ENCODE measurements at regions not wholly inside any gene's neighbourhood (a gene's known extent, or its start where the extent isn't known, plus 50 kb on each side); places are given as distances from the start of the nearest gene placed in this dataset.
"Not testable (repeated sequence)": the region's sequence is repeated elsewhere in the genome, so short reads cannot be mapped to it uniquely, and the experiment has no call there.

DNA sequence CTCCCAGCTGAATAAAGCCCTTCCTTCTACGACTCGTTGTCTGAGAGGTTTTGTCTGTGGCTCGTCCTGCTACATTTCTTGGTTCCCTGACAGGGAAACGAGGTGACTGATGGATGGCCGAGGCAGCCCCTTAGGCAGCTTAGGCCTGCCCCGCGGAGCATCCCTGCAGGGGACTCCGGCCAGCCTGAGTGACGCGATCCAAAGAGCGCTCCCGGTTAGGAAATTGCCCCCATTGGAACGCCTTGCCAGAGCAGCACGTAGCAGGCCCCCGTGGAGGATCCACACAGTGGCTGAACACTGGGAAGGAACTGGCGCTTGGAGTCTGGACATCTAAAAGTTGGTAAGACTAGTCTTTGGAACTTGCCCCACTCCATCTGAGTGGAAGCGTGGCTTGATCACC is 296.8 kb upstream of the SGCG start:
- Histone ChIP-seq H3K4me1 (ENCODE audit: control insufficient read depth in 1 of 2, insufficient read depth in 2 of 2, low read depth in 1 of 2, low read length in 1 of 2) (no peaks in the 10 kb centered on the region), H3K4me3 (ENCODE audit: low read depth in 2 of 2, low read length in 1 of 2) (no peak overlapping the region), H3K36me3 (replicated peaks in 1 of 2; ENCODE audit: control insufficient read depth in 1 of 2, insufficient read depth in 2 of 2, low read length in 1 of 2) (no peaks in the 10 kb centered on the region), H3F3A (replicated peaks; ENCODE audit: insufficient read depth) (no peaks in the 10 kb centered on the region), H2AFZ (ENCODE audit: low read depth) (no peak overlapping the region), H3K4me2 (no peak overlapping the region), H4K20me1 (ENCODE audit: insufficient read depth) (no peaks in the 10 kb centered on the region), H3K9me2 (no peaks in the 10 kb centered on the region), H3K79me2 (ENCODE audit: insufficient read depth) (no peaks in the 10 kb centered on the region), H3K27me3 (ENCODE audit: insufficient read depth) (no peaks in the 10 kb centered on the region; the same call in 1 of the 2 replicates), H3K9ac (no peak overlapping the region), H3K9me3 (no peaks in the 10 kb centered on the region; the same call in 1 of the 2 replicates), H3K27ac (ENCODE audit: low read depth in 2 of 2, low read length in 1 of 2) (no peak overlapping the region)
- CTCF ChIA-PET = no interaction called here
- POLR2A ChIA-PET = no interaction called here
- DNase-seq = no peak
- 25% methylated on average over 9 of the region's 17 CpGs for WGBS (ENCODE audit: low lambda C conversion rate)
- TF ChIP-seq, protein P1, sequence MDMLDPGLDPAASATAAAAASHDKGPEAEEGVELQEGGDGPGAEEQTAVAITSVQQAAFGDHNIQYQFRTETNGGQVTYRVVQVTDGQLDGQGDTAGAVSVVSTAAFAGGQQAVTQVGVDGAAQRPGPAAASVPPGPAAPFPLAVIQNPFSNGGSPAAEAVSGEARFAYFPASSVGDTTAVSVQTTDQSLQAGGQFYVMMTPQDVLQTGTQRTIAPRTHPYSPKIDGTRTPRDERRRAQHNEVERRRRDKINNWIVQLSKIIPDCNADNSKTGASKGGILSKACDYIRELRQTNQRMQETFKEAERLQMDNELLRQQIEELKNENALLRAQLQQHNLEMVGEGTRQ (IDR thresholded peaks at IDR 0.05; ENCODE audit: borderline replicate concordance, low read depth, low read length) = no peak
- TF ChIP-seq EP300 (IDR thresholded peaks at IDR 0.05; ENCODE audit: borderline replicate concordance in 1 of 2, low read depth in 1 of 2, low read length in 1 of 2) = no peak
- TF ChIP-seq EZH2phosphoT487 (IDR thresholded peaks at IDR 0.05; ENCODE audit: borderline replicate concordance, low read depth) = no peak
- no peak for TF ChIP-seq GATA2 (CRISPR knock-in tag; IDR thresholded peaks at IDR 0.05)
- TF ChIP-seq SMC3 (IDR thresholded peaks at IDR 0.05; ENCODE audit: low read depth, low read length) = no peak
- no peak for TF ChIP-seq TCF12 (IDR thresholded peaks at IDR 0.05)
- no peak for TF ChIP-seq FOXJ3 (CRISPR knock-in tag; IDR thresholded peaks at IDR 0.05)
- no peak for TF ChIP-seq GABPA (IDR thresholded peaks at IDR 0.05; ENCODE audit: low read depth)
- TF ChIP-seq NFIC (IDR thresholded peaks at IDR 0.05; ENCODE audit: borderline replicate concordance) = no peak

DNA sequence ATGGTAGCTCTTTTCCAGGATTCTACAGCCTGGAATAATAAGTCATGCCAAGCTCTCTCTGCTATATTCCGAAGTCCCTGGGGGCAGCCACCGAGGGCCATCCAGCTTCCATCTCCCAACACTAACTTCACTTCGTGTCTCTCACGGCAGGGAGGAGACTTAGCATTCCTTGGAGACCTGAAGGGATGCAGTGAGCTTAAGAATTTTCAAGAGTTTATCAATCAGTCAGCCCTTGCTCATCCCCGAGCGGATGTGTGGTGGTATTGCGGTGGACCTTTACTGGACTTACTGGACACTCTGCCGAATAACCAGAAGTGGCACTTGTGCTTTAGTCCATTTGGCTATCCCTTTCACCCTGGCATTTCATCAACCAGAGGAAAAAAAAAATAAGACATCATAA is 294.7 kb upstream of the SGCG start:
- POLR2A ChIA-PET; H3F3A ChIP-seq (replicated peaks; ENCODE audit: insufficient read depth); H2AFZ ChIP-seq (ENCODE audit: low read depth); H3K9me2 ChIP-seq; H3K4me2 ChIP-seq; H3K4me3 ChIP-seq (ENCODE audit: low read depth in 2 of 2, low read length in 1 of 2); H3K9me3 ChIP-seq; H3K36me3 ChIP-seq (replicated peaks in 1 of 2; ENCODE audit: control insufficient read depth in 1 of 2, insufficient read depth in 2 of 2, low read length in 1 of 2); H3K9ac ChIP-seq; DNase-seq; H3K27me3 ChIP-seq (ENCODE audit: insufficient read depth); H4K20me1 ChIP-seq (ENCODE audit: insufficient read depth); H3K27ac ChIP-seq (ENCODE audit: low read depth in 2 of 2, low read length in 1 of 2); CTCF ChIA-PET; H3K79me2 ChIP-seq (ENCODE audit: insufficient read depth); H3K4me1 ChIP-seq (ENCODE audit: control insufficient read depth in 1 of 2, insufficient read depth in 2 of 2, low read depth in 1 of 2, low read length in 1 of 2): not testable (repeated sequence)
- 38% methylated on average over 8 of the region's 8 CpGs for WGBS (ENCODE audit: low lambda C conversion rate)

DNA sequence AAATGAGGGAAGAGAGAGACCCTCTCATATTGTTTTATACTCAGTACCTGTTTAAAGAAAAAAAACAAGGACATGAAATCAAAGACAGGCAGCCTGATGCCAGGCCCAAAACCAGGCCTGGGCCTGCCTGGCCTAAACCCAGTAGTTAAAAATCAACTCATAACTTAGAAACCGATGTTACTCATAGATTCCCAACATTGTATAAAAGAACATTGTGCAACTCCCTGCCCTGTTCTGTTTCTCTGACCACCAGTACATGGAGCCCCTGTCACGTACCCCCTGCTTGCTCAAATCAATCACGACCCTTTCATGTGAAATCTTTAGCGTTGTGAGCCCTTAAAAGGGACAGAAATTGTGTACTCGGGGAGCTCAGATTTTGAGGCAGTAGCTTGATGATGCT is 291.4 kb upstream of the SGCG start:
- H3K36me3 ChIP-seq (replicated peaks in 1 of 2; ENCODE audit: control insufficient read depth in 1 of 2, insufficient read depth in 2 of 2, low read length in 1 of 2); DNase-seq; POLR2A ChIA-PET; H4K20me1 ChIP-seq (ENCODE audit: insufficient read depth); H3K4me1 ChIP-seq (ENCODE audit: control insufficient read depth in 1 of 2, insufficient read depth in 2 of 2, low read depth in 1 of 2, low read length in 1 of 2); H3K27me3 ChIP-seq (ENCODE audit: insufficient read depth); H3F3A ChIP-seq (replicated peaks; ENCODE audit: insufficient read depth); H3K27ac ChIP-seq (ENCODE audit: low read depth in 2 of 2, low read length in 1 of 2); CTCF ChIA-PET; H3K79me2 ChIP-seq (ENCODE audit: insufficient read depth); H3K4me3 ChIP-seq (ENCODE audit: low read depth in 2 of 2, low read length in 1 of 2); H3K9me3 ChIP-seq; H3K9me2 ChIP-seq; H3K4me2 ChIP-seq; H3K9ac ChIP-seq; H2AFZ ChIP-seq (ENCODE audit: low read depth): not testable (repeated sequence)
- WGBS (ENCODE audit: low lambda C conversion rate) = 18% methylated on average over 5 of the region's 5 CpGs

Data from SK-N-SH (cell line).